Endothelial cell (in vitro differentiated cells): ENCODE measurements at regions not wholly inside any gene's neighbourhood (a gene's known extent, or its start where the extent isn't known, plus 50 kb on each side); places are given as distances from the start of the nearest gene placed in this dataset.

Source experiments
- DNase-seq: peaks from one replicate; pipeline ENCODE4 v3.0.0; 2021; ENCODE audit warnings: low spot score
- H3K27ac Mint-ChIP-seq: one replicate; pipeline ENCODE4 v1.8.0; 2021; ENCODE audit warnings: mixed read lengths, inconsistent platforms; ENCODE audit not compliant: unreplicated experiment
- H3K27me3 Mint-ChIP-seq: one replicate; pipeline ENCODE4 v1.8.0; 2021; ENCODE audit warnings: mild to moderate bottlenecking, moderate library complexity, mixed read lengths, inconsistent platforms; ENCODE audit not compliant: unreplicated experiment
- H3K36me3 Mint-ChIP-seq: one replicate; pipeline ENCODE4 v1.8.0; 2021; ENCODE audit warnings: mild to moderate bottlenecking, low read depth, mixed read lengths, inconsistent platforms; ENCODE audit not compliant: unreplicated experiment
- H3K4me1 Mint-ChIP-seq: one replicate; pipeline ENCODE4 v1.8.0; 2021; ENCODE audit warnings: mild to moderate bottlenecking, mixed read lengths, inconsistent platforms; ENCODE audit not compliant: unreplicated experiment
- H3K4me3 Mint-ChIP-seq: one replicate; pipeline ENCODE4 v1.8.0; 2021; ENCODE audit warnings: mild to moderate bottlenecking, mixed read lengths, inconsistent platforms; ENCODE audit not compliant: unreplicated experiment
- H3K9me3 Mint-ChIP-seq: one replicate; pipeline ENCODE4 v1.8.0; 2021; ENCODE audit warnings: mixed read lengths, inconsistent platforms; ENCODE audit not compliant: unreplicated experiment
- TF ChIP-seq, protein P1 (sequence below): fragments of 200-600 bp; sonication (generic); IDR thresholded peaks from one replicate; pipeline ENCODE4 v1.5.0; 2021; ENCODE audit warnings: antibody characterized with exemption; ENCODE audit not compliant: unreplicated experiment

DNA sequence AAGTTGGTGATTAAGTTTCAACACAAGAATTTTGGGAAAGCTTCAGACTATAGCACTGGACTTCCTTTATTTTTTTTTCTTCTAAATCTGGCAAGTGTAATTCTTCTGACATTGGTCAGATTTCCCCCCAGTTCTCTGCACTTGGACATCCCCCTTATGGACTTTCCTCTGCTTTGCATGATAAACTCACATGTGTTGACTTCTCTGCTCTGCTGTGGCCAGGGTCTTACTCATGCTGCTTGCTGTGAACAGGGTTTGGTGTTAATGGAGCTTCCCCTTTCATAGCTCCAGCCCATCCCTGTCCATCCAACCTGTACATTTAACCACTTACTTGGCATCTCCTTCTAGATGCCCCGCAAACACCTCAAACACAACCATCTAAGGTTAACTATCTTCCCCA is 70.5 kb upstream of the SPATA13 start:
- H3K27ac Mint-ChIP-seq: no peak overlapping the region
- no peaks in the 10 kb centered on the region for H3K9me3 Mint-ChIP-seq

DNA sequence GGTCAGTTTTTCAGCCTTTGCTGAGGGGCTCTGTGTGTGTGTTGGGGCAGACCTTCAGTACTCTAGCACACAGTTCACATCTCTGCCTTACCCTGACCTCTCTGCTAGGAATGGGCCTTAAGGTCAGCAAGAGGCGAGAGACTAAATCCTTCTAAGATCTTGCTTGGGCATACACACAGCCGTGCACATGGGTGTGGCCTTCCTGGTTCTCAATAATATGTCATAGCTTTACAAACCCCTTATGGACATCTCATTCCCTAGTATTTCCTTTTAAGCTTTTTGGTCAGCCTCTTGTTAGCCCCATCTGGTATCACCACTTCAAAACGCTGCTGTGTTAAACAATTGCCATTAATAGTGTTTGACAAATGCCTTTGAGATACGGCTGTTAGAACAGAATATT is 69.4 kb upstream of the SPATA13 start:
- H3K4me1 Mint-ChIP-seq: peaks cover 14% of the 10 kb centered on the region
- H3K9me3 Mint-ChIP-seq: no peaks in the 10 kb centered on the region
- no peak overlapping the region for H3K27ac Mint-ChIP-seq
- TF ChIP-seq, protein P1, sequence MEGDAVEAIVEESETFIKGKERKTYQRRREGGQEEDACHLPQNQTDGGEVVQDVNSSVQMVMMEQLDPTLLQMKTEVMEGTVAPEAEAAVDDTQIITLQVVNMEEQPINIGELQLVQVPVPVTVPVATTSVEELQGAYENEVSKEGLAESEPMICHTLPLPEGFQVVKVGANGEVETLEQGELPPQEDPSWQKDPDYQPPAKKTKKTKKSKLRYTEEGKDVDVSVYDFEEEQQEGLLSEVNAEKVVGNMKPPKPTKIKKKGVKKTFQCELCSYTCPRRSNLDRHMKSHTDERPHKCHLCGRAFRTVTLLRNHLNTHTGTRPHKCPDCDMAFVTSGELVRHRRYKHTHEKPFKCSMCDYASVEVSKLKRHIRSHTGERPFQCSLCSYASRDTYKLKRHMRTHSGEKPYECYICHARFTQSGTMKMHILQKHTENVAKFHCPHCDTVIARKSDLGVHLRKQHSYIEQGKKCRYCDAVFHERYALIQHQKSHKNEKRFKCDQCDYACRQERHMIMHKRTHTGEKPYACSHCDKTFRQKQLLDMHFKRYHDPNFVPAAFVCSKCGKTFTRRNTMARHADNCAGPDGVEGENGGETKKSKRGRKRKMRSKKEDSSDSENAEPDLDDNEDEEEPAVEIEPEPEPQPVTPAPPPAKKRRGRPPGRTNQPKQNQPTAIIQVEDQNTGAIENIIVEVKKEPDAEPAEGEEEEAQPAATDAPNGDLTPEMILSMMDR: no peak
- H3K27me3 Mint-ChIP-seq: peaks cover 2% of the 10 kb centered on the region
- H3K36me3 Mint-ChIP-seq: no peaks in the 10 kb centered on the region
- no peak overlapping the region for H3K4me3 Mint-ChIP-seq
- no peak for DNase-seq

More for the DNA sequence above, 70.5 kb upstream of the SPATA13 start:
- Mint-ChIP-seq H3K36me3 (no peaks in the 10 kb centered on the region), H3K4me1 (peaks cover 14% of the 10 kb centered on the region), H3K4me3 (no peak overlapping the region), H3K27me3 (peaks cover 2% of the 10 kb centered on the region)
- no peak for DNase-seq
- TF ChIP-seq, protein P1: no peak

- Mint-ChIP-seq H3K9me3 (no peaks in the 10 kb centered on the region), H3K27me3 (peaks cover 2% of the 10 kb centered on the region), H3K4me3 (no peak overlapping the region), H3K27ac (no peak overlapping the region), H3K4me1 (peaks cover 14% of the 10 kb centered on the region), H3K36me3 (no peaks in the 10 kb centered on the region)
- TF ChIP-seq, protein P1: no peak
- DNase-seq: no peak
Observed at GRCh38 chr13:24092108-24092507, 68.4 kb upstream of the SPATA13 start.

DNA sequence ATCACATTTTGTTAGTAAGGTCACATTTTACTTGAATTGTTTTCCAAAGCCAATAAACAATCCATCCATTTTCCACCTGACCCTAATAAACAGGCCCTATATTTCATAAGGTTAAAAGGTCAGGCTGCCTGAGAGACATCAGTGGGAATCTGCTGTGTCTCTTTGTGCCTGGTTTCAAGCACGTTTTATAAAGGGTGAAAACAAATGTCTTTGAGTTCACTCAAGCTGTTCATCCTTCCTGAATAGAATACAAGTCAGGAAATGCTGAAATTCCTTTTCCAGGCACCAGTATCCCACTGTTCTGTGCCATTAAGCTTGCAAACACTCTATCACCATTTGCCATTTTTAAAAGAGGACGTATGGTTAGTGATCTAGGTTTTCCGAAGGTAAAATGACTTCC is 67.5 kb upstream of the SPATA13 start:
- no peaks in the 10 kb centered on the region for H3K9me3 Mint-ChIP-seq
- peaks cover 2% of the 10 kb centered on the region for H3K27me3 Mint-ChIP-seq
- TF ChIP-seq, protein P1: no peak
- no peak overlapping the region for H3K4me3 Mint-ChIP-seq
- no peak overlapping the region for H3K27ac Mint-ChIP-seq
- peaks cover 14% of the 10 kb centered on the region for H3K4me1 Mint-ChIP-seq
- DNase-seq: no peak
- H3K36me3 Mint-ChIP-seq: no peaks in the 10 kb centered on the region

GRCh38 chr13:24096659-24097058 is 63.9 kb upstream of the SPATA13 start:
- no peaks in the 10 kb centered on the region for H3K9me3 Mint-ChIP-seq

More at GRCh38 chr13:24096659-24097058, 63.9 kb upstream of the SPATA13 start:
- Mint-ChIP-seq H3K4me3 (no peak overlapping the region), H3K4me1 (peaks cover 11% of the 10 kb centered on the region), H3K36me3 (no peaks in the 10 kb centered on the region), H3K27me3 (no peaks in the 10 kb centered on the region), H3K27ac (no peak overlapping the region)
- no peak for DNase-seq
- TF ChIP-seq, protein P1: no peak
